GM12878 (cell line): ENCODE measurements at regions not wholly inside any gene's neighbourhood (a gene's known extent, or its start where the extent isn't known, plus 50 kb on each side); places are given as distances from the start of the nearest gene placed in this dataset.

Experiments
- ATAC-seq: fragments of 200-7000 bp; cut with Tn5 transposase; 3 replicates; pipeline ENCODE4 v1.9.1; 2020; ENCODE audit warnings: mild to moderate bottlenecking, moderate library complexity
- BruUV-seq: library from RNA; stranded (reverse); fragments of 400-500 nt; replicated peaks from 2 replicates; lab custom pipeline; 2021; lab: Mats Ljungman, UMichigan
- CTCF ChIA-PET: fragments of 300-600 bp; sonication (Branson Sonifier 250); formaldehyde crosslinking; extraction: SDS; loops from one replicate; lab custom pipeline; 2021; ENCODE audit warnings: inconsistent platforms; lab: Yijun Ruan, JAX
- POLR2A ChIA-PET: fragments of 350-600 bp; formaldehyde crosslinking; extraction: SDS; loops from one replicate; lab custom pipeline; 2021; ENCODE audit warnings: inconsistent platforms; lab: Charles Lee
- RAD21 ChIA-PET: fragments of 300-600 bp; sonication (Branson Sonifier 250); formaldehyde crosslinking; loops from one replicate; lab custom pipeline; 2023; ENCODE audit warnings: antibody characterized with exemption; ENCODE audit not compliant: unreplicated experiment; lab: Charles Lee
- SMC1A ChIA-PET: fragments of 300-600 bp; sonication (Branson Sonifier 250); formaldehyde crosslinking; loops from one replicate; lab custom pipeline; 2023; ENCODE audit not compliant: unreplicated experiment, uncharacterized antibody; lab: Charles Lee
- DNase-seq: peaks from one replicate; pipeline ENCODE4 v3.0.0-alpha.2; 2011; ENCODE audit warnings: low read depth, low spot score
- FAIRE-seq: peaks from 3 replicates; lab custom pipeline; 2011; peaks lifted over from hg19 to GRCh38; lab: Jason Lieb, UNC
- H2AFZ ChIP-seq: 2 replicates; pipeline ENCODE4 v1.6.0; 2011; ENCODE audit warnings: low read depth, low read length, control low read depth; ENCODE audit not compliant: control insufficient read depth
- H3K27ac ChIP-seq: 2 replicates; pipeline ENCODE4 v1.5.1; 2011; ENCODE audit warnings: control low read depth; ENCODE audit not compliant: control insufficient read depth, insufficient read depth
- H3K27me3 ChIP-seq, 2 experiments: replicated peaks in 1 of 2; 2 replicates each; pipeline versions ENCODE4 v1.6.0 to v1.6.1; 2011; ENCODE audit warnings: low read length in 1 of 2; ENCODE audit not compliant: control insufficient read depth in 2 of 2, insufficient read depth in 2 of 2
- H3K36me3 ChIP-seq, 2 experiments: 2 replicates each; pipeline ENCODE4 v1.5.1; 2011; ENCODE audit warnings: low read length in 1 of 2; ENCODE audit not compliant: control insufficient read depth in 2 of 2, insufficient read depth in 2 of 2
- H3K4me1 ChIP-seq: 2 replicates; pipeline ENCODE4 v1.6.1; 2011; ENCODE audit warnings: mild to moderate bottlenecking, low read length, moderate library complexity, mixed read lengths; ENCODE audit not compliant: control insufficient read depth, insufficient read depth
- H3K4me2 ChIP-seq: 2 replicates; pipeline ENCODE4 v1.6.0; 2011; ENCODE audit warnings: control low read depth; ENCODE audit not compliant: control insufficient read depth, insufficient read depth
- H3K4me3 ChIP-seq: fragments of 200-600 bp; sonication (generic); 2 replicates; pipeline ENCODE4 v1.5.1; 2016
- H3K79me2 ChIP-seq: 2 replicates; pipeline ENCODE4 v1.6.0; 2011; ENCODE audit warnings: low read length; ENCODE audit not compliant: control insufficient read depth, insufficient read depth
- H3K9ac ChIP-seq: 2 replicates; pipeline ENCODE4 v1.8.0; 2011; ENCODE audit warnings: low read length, control low read depth, mixed read lengths; ENCODE audit not compliant: control insufficient read depth, insufficient read depth
- H3K9me3 ChIP-seq: replicated peaks from 3 replicates; pipeline ENCODE4 v1.5.1; 2011; ENCODE audit warnings: mild to moderate bottlenecking, low read length; ENCODE audit not compliant: control insufficient read depth, insufficient read depth
- H4K20me1 ChIP-seq: 2 replicates; pipeline ENCODE4 v1.6.0; 2011; ENCODE audit not compliant: control insufficient read depth, insufficient read depth
- FOS ChIP-seq: IDR thresholded peaks from 3 replicates; pipeline ENCODE4 v1.6.1; 2011; ENCODE audit warnings: borderline replicate concordance; ENCODE audit not compliant: insufficient read length; ENCODE audit errors: extremely low read depth
- IRF3 ChIP-seq: fragments of 450-650 bp; IDR thresholded peaks from 2 replicates; pipeline ENCODE4 v1.6.1; 2014; ENCODE audit warnings: mild to moderate bottlenecking
- MTA2 ChIP-seq: fragments of 450-650 bp; IDR thresholded peaks from 2 replicates; pipeline ENCODE4 v1.6.1; 2016; ENCODE audit warnings: low read depth, mild to moderate bottlenecking, moderate library complexity
- NBN ChIP-seq: fragments of 450-650 bp; IDR thresholded peaks from 2 replicates; pipeline ENCODE4 v1.6.1; 2016
- POLR2AphosphoS5 ChIP-seq: IDR thresholded peaks from 2 replicates; pipeline ENCODE4 v1.6.1; 2011; ENCODE audit warnings: mild to moderate bottlenecking, low read length, inconsistent platforms
- SP1 ChIP-seq: IDR thresholded peaks from one replicate; pipeline ENCODE4 v1.6.1; 2011; ENCODE audit warnings: low read depth, low read length
- ZBTB33 ChIP-seq: fragments of 450-650 bp; IDR thresholded peaks from 2 replicates; pipeline ENCODE4 v1.6.1; 2017; ENCODE audit warnings: mild to moderate bottlenecking
- WGBS: methylation state at CpG from one replicate; pipeline ENCODE4 v1.1.6; 2016; ENCODE audit warnings: low lambda C conversion rate; ENCODE audit not compliant: insufficient replicate concordance, insufficient coverage; ENCODE audit errors: missing lambda C conversion rate; 5-methylcytosine and 5-hydroxymethylcytosine counted together
- in situ Hi-C: fragments of 300-500 bp; cut with MboI; formaldehyde crosslinking; loops from 9 replicates; pipeline ENCODE4 v1.14.3; 2018; ENCODE audit warnings: mixed read lengths
- intact Hi-C: fragments of 100-400 bp; cut with micrococcal nuclease; formaldehyde crosslinking; loops from one replicate; pipeline ENCODE4 v1.14.2; 2022; ENCODE audit not compliant: unreplicated experiment
- TF ChIP-seq, protein P1 (sequence below): fragments of 450-650 bp; IDR thresholded peaks from 2 replicates; pipeline ENCODE4 v1.6.1; 2017; ENCODE audit warnings: antibody characterized with exemption, mild to moderate bottlenecking, moderate library complexity

GRCh38 chr10:107477266-107477665, 312.8 kb upstream of the SORCS1 start (continued):
- TF ChIP-seq POLR2AphosphoS5 (peak; percentile 63), SP1 (no peak), IRF3 (no peak), MTA2 (0 out of 2 replicates have a peak, but pooled peaks have one; percentile 33)
- TF ChIP-seq, all 136 proteins: peak for 16

GRCh38 chr10:107476408-107476807, 311.9 kb upstream of the SORCS1 start:
- DNase-seq (no peak), ATAC-seq (no peak), FAIRE-seq (no peak)
- Histone ChIP-seq H3K4me1 (peaks cover 7% of the 10 kb centered on the region), H2AFZ (no peak overlapping the region), H3K27me3 (no peaks in the 10 kb centered on the region), H3K27ac (peak overlapping the region; percentile 1; the same call in 1 of the 2 replicates), H3K4me2 (no peak overlapping the region), H3K79me2 (no peaks in the 10 kb centered on the region), H4K20me1 (no peaks in the 10 kb centered on the region), H3K9ac (no peak overlapping the region; the same call in 1 of the 2 replicates), H3K36me3 (no peaks in the 10 kb centered on the region), H3K9me3 (no peaks in the 10 kb centered on the region; the same call in 2 of the 3 replicates), H3K4me3 (no peak overlapping the region)
- POLR2A ChIA-PET, result interaction anchor here (0.6 kb wide), 1 partner anchor 1608 kb away, joined by 3 read pairs; no protein-coding TSS in a partner anchor
- 85% methylated on average over 2 of the region's 2 CpGs for WGBS
- RAD21 ChIA-PET, result interaction anchor here (1.4 to 2.8 kb wide), 5 partner anchors 14 to 79 kb away, joined by 3 to 23 read pairs (median 7); no protein-coding TSS in a partner anchor
- intact Hi-C loops (no loop called here), in situ Hi-C loops (no loop called here)
- CTCF ChIA-PET, result interaction anchor here (1.1 kb wide), 1 partner anchor 79 kb away, joined by 4 read pairs; no protein-coding TSS in a partner anchor
- TF ChIP-seq, protein P1, sequence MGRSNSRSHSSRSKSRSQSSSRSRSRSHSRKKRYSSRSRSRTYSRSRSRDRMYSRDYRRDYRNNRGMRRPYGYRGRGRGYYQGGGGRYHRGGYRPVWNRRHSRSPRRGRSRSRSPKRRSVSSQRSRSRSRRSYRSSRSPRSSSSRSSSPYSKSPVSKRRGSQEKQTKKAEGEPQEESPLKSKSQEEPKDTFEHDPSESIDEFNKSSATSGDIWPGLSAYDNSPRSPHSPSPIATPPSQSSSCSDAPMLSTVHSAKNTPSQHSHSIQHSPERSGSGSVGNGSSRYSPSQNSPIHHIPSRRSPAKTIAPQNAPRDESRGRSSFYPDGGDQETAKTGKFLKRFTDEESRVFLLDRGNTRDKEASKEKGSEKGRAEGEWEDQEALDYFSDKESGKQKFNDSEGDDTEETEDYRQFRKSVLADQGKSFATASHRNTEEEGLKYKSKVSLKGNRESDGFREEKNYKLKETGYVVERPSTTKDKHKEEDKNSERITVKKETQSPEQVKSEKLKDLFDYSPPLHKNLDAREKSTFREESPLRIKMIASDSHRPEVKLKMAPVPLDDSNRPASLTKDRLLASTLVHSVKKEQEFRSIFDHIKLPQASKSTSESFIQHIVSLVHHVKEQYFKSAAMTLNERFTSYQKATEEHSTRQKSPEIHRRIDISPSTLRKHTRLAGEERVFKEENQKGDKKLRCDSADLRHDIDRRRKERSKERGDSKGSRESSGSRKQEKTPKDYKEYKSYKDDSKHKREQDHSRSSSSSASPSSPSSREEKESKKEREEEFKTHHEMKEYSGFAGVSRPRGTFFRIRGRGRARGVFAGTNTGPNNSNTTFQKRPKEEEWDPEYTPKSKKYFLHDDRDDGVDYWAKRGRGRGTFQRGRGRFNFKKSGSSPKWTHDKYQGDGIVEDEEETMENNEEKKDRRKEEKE, result no peak
- TF ChIP-seq FOS, result no peak
- TF ChIP-seq ZBTB33, result no peak
- no peak for TF ChIP-seq NBN
- no TSS peak for BruUV-seq
- SMC1A ChIA-PET, result interaction anchor here (0.9 to 3.4 kb wide), 6 partner anchors 8 to 79 kb away, joined by 3 to 27 read pairs (median 6); no protein-coding TSS in a partner anchor
